ENCODE measurements at regions not wholly inside any gene's neighbourhood (a gene's known extent, or its start where the extent isn't known, plus 50 kb on each side); places are given as distances from the start of the nearest gene placed in this dataset.

GRCh38 chr4:96131186-96131585 is 291.3 kb downstream of the PDHA2 start:
- TF ChIP-seq CTCF (conservative IDR thresholded peaks at IDR 0.05; ENCODE audit: low read length) (no peak), EZH2phosphoT487 (IDR thresholded peaks at IDR 0.05; ENCODE audit: borderline replicate concordance) (no peak)
